Ovary (tissue), 7 donors: ENCODE measurements at regions not wholly inside any gene's neighbourhood (a gene's known extent, or its start where the extent isn't known, plus 50 kb on each side); places are given as distances from the start of the nearest gene placed in this dataset.

ENCODE experiments used
- DNase-seq, 5 donors: peaks; one replicate each; pipeline ENCODE4 v3.0.0-alpha.2; 2019 to 2020
- H3K27ac ChIP-seq, 2 donors: fragments of 200-600 bp; one replicate each; pipeline versions ENCODE4 v1.5.1 to v1.8.0; 2019 to 2022
- H3K27me3 ChIP-seq: fragments of 200-600 bp; one replicate; pipeline ENCODE4 v1.8.0; 2022
- H3K36me3 ChIP-seq: fragments of 200-600 bp; sonication (generic); one replicate; pipeline ENCODE4 v1.5.1; 2019
- H3K4me1 ChIP-seq: one replicate; pipeline ENCODE4 v1.8.1; 2013; ENCODE audit warnings: mild to moderate bottlenecking, moderate library complexity; ENCODE audit not compliant: insufficient read depth
- H3K4me3 ChIP-seq: fragments of 200-600 bp; sonication (generic); one replicate; pipeline ENCODE4 v1.5.1; 2017
- H3K9me3 ChIP-seq, 2 donors: fragments of 200-600 bp in 1 of 2; sonication (generic) in 1 of 2; one replicate each; pipeline versions ENCODE4 v1.5.1 to v1.8.1; 2013 to 2019; ENCODE audit warnings: mild to moderate bottlenecking in 1 of 2, moderate library complexity in 1 of 2
- EP300 ChIP-seq: sonication (generic); formaldehyde crosslinking; IDR thresholded peaks from one replicate; pipeline ENCODE4 v1.6.1; 2017; ENCODE audit warnings: antibody characterized with exemption
- POLR2A ChIP-seq: fragments of 450-650 bp; IDR thresholded peaks from one replicate; pipeline ENCODE4 v1.6.1; 2017; ENCODE audit warnings: antibody characterized with exemption, mild to moderate bottlenecking, moderate library complexity
- WGBS, 3 donors: extraction: QIAGEN DNeasy Blood & Tissue Kit in 1 of 3; methylation state at CpG; one replicate each; pipeline versions ENCODE4 v1.1.5 to v1.1.7; 2013 to 2017; 5-methylcytosine and 5-hydroxymethylcytosine counted together
- intact Hi-C, 4 donors: fragments of 100-400 bp; cut with DNase I; formaldehyde crosslinking; loops; one replicate each; pipeline versions ENCODE4 v1.11.0 to v1.15.1; 2022 to 2023
- TF ChIP-seq, protein P1 (sequence below), 3 donors: fragments of 450-650 bp in 2 of 3; fragments of 200-600 bp in 1 of 3; IDR thresholded peaks; one replicate each; pipeline versions ENCODE4 v1.5.1 to v1.8.0; 2016 to 2022; ENCODE audit warnings: antibody characterized with exemption in 3 of 3, mild to moderate bottlenecking in 1 of 3
- donor health status: DM: no; HTN: no; CAD: no; lungs with moderate emphysema.
- donor health status: DM: no; HTN: no; CAD: no.
- donor health status: Bipolar disorder and iron deficiency.
- donor health status: DM: no; HTN: no; CAD: no.
- donor health status: DM: yes; HTN: yes; CAD: no.

DNA sequence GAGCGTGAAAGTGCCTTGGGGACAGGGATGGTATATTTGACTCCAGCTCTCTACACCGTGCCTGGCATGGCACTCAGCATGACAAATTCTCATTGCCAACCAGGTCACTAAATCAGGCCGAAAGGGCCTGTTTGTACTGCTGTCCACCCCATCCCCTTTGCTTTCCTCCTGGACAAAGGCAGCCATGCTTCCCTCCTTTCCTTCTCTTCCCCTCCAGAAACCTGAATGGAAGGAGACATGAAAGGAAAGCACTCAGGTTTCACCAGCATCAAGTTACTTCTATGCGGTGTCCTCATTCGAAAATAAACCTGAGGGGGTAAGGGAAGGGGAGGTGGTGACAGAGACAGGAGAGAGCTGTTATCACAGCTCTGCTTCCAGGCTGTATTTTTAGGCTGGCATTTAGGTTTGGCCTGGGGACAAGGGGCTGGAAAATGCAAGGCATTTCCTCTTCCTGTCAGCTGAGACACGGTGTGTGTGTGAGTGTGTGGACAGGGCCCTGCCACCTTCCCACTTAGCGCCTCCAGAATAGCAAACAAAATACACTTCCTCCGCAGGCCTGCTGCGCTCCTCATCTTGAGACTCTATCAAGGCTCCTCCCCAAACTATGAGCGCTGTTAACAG lies 79.9 kb upstream of the COL13A1 start:
- H3K27ac ChIP-seq = no peak overlapping the region
- 59 to 66% (median 62%) methylated on average over 10 of the region's 10 CpGs for WGBS, 3 donors
- no peak overlapping the region for H3K4me3 ChIP-seq
- H3K9me3 ChIP-seq = no peaks in the 10 kb centered on the region
- no peaks in the 10 kb centered on the region for H3K36me3 ChIP-seq
- intact Hi-C loops = no loop called here
- no peak for DNase-seq
- TF ChIP-seq, protein P1, sequence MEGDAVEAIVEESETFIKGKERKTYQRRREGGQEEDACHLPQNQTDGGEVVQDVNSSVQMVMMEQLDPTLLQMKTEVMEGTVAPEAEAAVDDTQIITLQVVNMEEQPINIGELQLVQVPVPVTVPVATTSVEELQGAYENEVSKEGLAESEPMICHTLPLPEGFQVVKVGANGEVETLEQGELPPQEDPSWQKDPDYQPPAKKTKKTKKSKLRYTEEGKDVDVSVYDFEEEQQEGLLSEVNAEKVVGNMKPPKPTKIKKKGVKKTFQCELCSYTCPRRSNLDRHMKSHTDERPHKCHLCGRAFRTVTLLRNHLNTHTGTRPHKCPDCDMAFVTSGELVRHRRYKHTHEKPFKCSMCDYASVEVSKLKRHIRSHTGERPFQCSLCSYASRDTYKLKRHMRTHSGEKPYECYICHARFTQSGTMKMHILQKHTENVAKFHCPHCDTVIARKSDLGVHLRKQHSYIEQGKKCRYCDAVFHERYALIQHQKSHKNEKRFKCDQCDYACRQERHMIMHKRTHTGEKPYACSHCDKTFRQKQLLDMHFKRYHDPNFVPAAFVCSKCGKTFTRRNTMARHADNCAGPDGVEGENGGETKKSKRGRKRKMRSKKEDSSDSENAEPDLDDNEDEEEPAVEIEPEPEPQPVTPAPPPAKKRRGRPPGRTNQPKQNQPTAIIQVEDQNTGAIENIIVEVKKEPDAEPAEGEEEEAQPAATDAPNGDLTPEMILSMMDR (IDR thresholded peaks at IDR 0.05) = no peak
- no peak for TF ChIP-seq EP300
- TF ChIP-seq POLR2A = no peak
- H3K27me3 ChIP-seq = no peaks in the 10 kb centered on the region
- no peaks in the 10 kb centered on the region for H3K4me1 ChIP-seq

DNA sequence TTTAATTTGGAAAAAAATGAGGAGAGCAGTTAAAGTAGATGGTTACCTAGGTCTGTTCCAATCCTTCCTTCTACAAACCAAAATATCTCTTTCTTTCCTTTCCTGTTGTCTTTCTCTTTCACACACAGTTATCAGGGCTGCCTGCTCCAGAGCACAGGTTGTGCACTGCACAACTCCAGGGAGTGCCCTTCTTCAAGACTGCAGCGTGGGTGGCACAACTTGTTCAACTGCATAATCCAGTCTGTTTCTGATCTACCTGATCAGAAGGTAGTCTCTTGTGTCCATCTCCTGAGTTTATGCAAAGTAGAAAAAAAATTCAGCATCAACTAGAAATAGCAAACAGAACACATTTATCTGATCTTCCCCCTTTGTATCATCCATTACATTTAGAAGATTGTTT lies 78.1 kb upstream of the COL13A1 start:
- intact Hi-C loops = no loop called here
- Histone ChIP-seq H3K9me3 (no peaks in the 10 kb centered on the region), H3K27me3 (no peaks in the 10 kb centered on the region), H3K27ac (no peak overlapping the region), H3K4me3 (no peak overlapping the region), H3K4me1 (no peaks in the 10 kb centered on the region), H3K36me3 (no peaks in the 10 kb centered on the region)
- TF ChIP-seq, protein P1 (IDR thresholded peaks at IDR 0.05) = no peak
- TF ChIP-seq POLR2A (no peak), EP300 (no peak)
- no peak for DNase-seq
- 84 to 95% (median 92%) methylated on average over 1 of the region's 1 CpG for WGBS, 3 donors

DNA sequence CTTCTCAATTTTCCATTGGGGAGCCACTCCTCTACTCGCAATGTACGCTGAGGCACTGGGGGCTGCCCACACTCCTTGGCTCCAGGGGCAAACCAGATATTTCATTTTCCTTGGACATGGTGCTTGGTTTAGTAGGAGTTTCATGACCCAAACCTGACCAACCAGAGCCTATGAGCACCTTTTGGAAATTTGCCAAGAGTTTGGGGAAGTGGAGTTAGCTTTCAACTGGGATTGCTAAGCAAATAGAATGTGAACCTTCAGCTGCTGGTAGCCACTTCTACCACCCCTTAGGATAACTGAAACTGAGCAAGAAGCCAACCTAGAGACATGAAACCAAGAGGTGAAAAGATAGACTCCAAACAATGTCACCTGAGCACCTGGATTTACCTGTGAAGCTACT lies 74.9 kb upstream of the COL13A1 start:
- H3K27me3 ChIP-seq = no peaks in the 10 kb centered on the region
- peaks cover 9% of the 10 kb centered on the region for H3K4me1 ChIP-seq
- no peaks in the 10 kb centered on the region for H3K9me3 ChIP-seq
- H3K27ac ChIP-seq = no peak overlapping the region
- H3K4me3 ChIP-seq = no peak overlapping the region
- H3K36me3 ChIP-seq = no peaks in the 10 kb centered on the region
- TF ChIP-seq POLR2A = no peak
- no peak for TF ChIP-seq EP300
- TF ChIP-seq, protein P1 (IDR thresholded peaks at IDR 0.05) = no peak
- WGBS, 3 donors = 96 to 100% (median 99%) methylated on average over 2 of the region's 2 CpGs
- intact Hi-C loops = no loop called here
- no peak for DNase-seq

DNA sequence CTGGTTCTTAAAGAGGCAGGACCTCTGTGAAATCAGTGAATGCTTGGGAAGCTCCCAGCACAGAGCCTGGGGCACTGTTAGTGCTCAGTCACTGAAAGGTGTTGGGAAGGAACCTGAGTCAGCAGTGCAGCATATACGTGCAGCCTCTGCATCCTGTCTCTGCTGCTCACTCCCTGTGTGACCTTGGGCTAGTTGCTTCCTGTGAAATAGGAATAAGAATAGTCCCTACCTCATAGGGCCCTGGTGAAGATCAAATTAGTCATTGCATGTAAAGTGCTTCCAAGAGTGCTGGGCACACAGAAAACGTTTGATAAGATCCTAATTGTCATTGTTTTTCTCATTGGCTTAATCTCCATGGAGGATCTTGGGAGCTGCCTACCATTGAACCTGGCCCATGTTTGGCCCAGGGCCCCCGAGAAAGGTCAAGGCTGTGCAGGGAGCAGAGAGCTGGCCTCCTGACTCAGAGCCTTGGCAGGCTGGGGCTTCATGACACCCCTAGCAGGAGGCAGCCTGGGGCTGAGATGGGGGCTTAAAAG lies 73.3 kb upstream of the COL13A1 start:
- peak in 1 of 5 donors; percentile 32 for DNase-seq
- Histone ChIP-seq H3K4me3 (no peak overlapping the region), H3K27me3 (no peaks in the 10 kb centered on the region), H3K9me3 (no peaks in the 10 kb centered on the region), H3K36me3 (no peaks in the 10 kb centered on the region), H3K4me1 (peaks cover 9% of the 10 kb centered on the region), H3K27ac (peak overlapping the region in 1 of 2 donors; percentile 63)
- intact Hi-C loops = no loop called here
- TF ChIP-seq POLR2A (no peak), EP300 (no peak)
- TF ChIP-seq, protein P1 (IDR thresholded peaks at IDR 0.05) = no peak
- 9 to 15% (median 13%) methylated on average over 3 of the region's 3 CpGs for WGBS, 3 donors
